Mesendoderm (in vitro differentiated cells): ENCODE measurements at regions not wholly inside any gene's neighbourhood (a gene's known extent, or its start where the extent isn't known, plus 50 kb on each side); places are given as distances from the start of the nearest gene placed in this dataset.

ENCODE experiments used
- DNase-seq: peaks from one replicate; pipeline ENCODE4 v3.0.0; 2013
- H2AK5ac ChIP-seq: 2 replicates; pipeline ENCODE4 v1.6.1; 2013; ENCODE audit warnings: low read length, inconsistent platforms
- H2BK120ac ChIP-seq: 2 replicates; pipeline ENCODE4 v1.6.1; 2013; ENCODE audit warnings: low read depth, mild to moderate bottlenecking, low read length, moderate library complexity, mixed read lengths
- H2BK15ac ChIP-seq: replicated peaks from 2 replicates; pipeline ENCODE4 v1.6.1; 2013; ENCODE audit warnings: low read depth, mild to moderate bottlenecking, moderate library complexity
- H2BK5ac ChIP-seq: 2 replicates; pipeline ENCODE4 v1.6.1; 2013; ENCODE audit warnings: low read length, inconsistent platforms
- H3K18ac ChIP-seq: 2 replicates; pipeline ENCODE4 v1.6.1; 2013; ENCODE audit warnings: mild to moderate bottlenecking, low read length, mixed read lengths
- H3K23ac ChIP-seq: one replicate; pipeline ENCODE4 v1.6.1; 2013; ENCODE audit warnings: low read length
- H3K27ac ChIP-seq: 2 replicates; pipeline ENCODE4 v1.5.1; 2013; ENCODE audit warnings: low read depth, mild to moderate bottlenecking, inconsistent platforms, low read length, moderate library complexity
- H3K27me3 ChIP-seq: 2 replicates; pipeline ENCODE4 v1.6.1; 2013; ENCODE audit warnings: low read length, control low read depth, mild to moderate bottlenecking, inconsistent platforms; ENCODE audit not compliant: insufficient read depth, poor library complexity
- H3K36me3 ChIP-seq: 2 replicates; pipeline ENCODE4 v1.6.1; 2013; ENCODE audit warnings: low read length, inconsistent platforms; ENCODE audit not compliant: control insufficient read depth, insufficient read depth
- H3K4ac ChIP-seq: one replicate; pipeline ENCODE4 v1.6.1; 2013; ENCODE audit warnings: low read depth, mild to moderate bottlenecking, low read length, moderate library complexity
- H3K4me1 ChIP-seq: 2 replicates; pipeline ENCODE4 v1.6.1; 2013; ENCODE audit warnings: low read depth, low read length, inconsistent platforms; ENCODE audit not compliant: control insufficient read depth
- H3K4me2 ChIP-seq: 2 replicates; pipeline ENCODE4 v1.6.1; 2013; ENCODE audit warnings: low read length
- H3K4me3 ChIP-seq: 2 replicates; pipeline ENCODE4 v1.5.1; 2013; ENCODE audit warnings: mild to moderate bottlenecking, low read length
- H3K56ac ChIP-seq: one replicate; pipeline ENCODE4 v1.6.1; 2013; ENCODE audit warnings: low read length
- H3K79me1 ChIP-seq: 2 replicates; pipeline ENCODE4 v1.6.1; 2013; ENCODE audit warnings: low read length, inconsistent platforms
- H3K79me2 ChIP-seq: 2 replicates; pipeline ENCODE4 v1.6.1; 2013; ENCODE audit warnings: mild to moderate bottlenecking, low read length; ENCODE audit not compliant: control insufficient read depth, insufficient read depth
- H3K9ac ChIP-seq: 2 replicates; pipeline ENCODE4 v1.6.1; 2013; ENCODE audit warnings: low read length, inconsistent platforms
- H4K5ac ChIP-seq: one replicate; pipeline ENCODE4 v1.6.1; 2013; ENCODE audit warnings: low read length
- H4K8ac ChIP-seq: one replicate; pipeline ENCODE4 v1.6.1; 2013; ENCODE audit warnings: low read depth, mild to moderate bottlenecking, control low read depth, low read length, moderate library complexity
- WGBS: extraction: QIAGEN DNeasy Blood & Tissue Kit; methylation state at CpG from one replicate; pipeline ENCODE4 v1.1.7; 2013; ENCODE audit warnings: low lambda C conversion rate, missing lambda C conversion rate; ENCODE audit not compliant: insufficient coverage; ENCODE audit errors: extremely low coverage; 5-methylcytosine and 5-hydroxymethylcytosine counted together

DNA sequence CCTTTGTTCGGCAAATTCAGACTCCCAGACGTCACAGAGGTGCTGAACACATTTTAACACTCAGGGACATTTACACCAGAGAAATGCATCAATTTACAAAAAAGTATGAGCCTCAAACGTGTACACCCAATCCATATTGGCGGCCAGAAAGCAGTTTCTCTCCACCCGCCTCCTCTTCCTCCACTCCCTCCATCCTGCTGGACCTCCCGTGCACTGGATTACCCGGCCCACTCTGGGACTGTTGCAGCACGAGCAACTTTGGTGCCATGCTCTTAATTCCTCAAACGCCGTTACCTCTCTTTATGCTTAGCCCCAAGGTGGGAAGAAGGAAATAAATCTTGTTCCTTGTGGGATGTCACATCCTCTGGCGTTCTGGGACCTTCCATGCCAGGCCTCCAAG is 243.4 kb downstream of the ZNF516 start:
- Histone ChIP-seq H4K5ac (no peak overlapping the region), H2BK120ac (no peak overlapping the region), H2BK5ac (no peak overlapping the region), H3K18ac (no peak overlapping the region), H3K23ac (no peak overlapping the region), H3K4me2 (no peak overlapping the region), H2AK5ac (no peak overlapping the region), H4K8ac (no peak overlapping the region), H3K79me1 (no peaks in the 10 kb centered on the region), H2BK15ac (no peak overlapping the region), H3K4ac (no peak overlapping the region), H3K36me3 (no peaks in the 10 kb centered on the region), H3K79me2 (no peaks in the 10 kb centered on the region), H3K9ac (no peak overlapping the region), H3K27ac (no peak overlapping the region), H3K4me1 (no peaks in the 10 kb centered on the region), H3K4me3 (no peak overlapping the region), H3K27me3 (no peaks in the 10 kb centered on the region), H3K56ac (no peak overlapping the region)
- DNase-seq, result no peak
- no CpG with 5 or more reads among the region's 11 CpGs for WGBS

DNA sequence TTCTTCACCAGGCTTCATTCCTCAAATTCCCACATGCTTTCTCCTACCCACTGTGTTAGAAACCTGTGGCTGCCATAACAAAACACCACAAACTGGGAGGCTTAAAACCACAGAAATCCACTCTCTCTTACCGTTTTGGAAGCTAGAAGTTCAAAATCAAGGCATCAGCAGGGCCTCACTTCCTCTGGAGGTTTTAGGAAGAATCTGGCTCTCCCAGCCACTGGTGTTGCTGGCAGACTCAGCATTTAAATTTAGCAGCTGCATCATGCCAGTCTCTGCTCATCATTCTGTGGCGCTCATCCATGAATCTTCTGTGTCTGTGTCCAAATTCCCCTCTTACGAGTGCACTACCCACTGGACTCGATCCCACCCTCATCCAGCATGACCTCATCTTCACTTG is 248.5 kb downstream of the ZNF516 start:
- Histone ChIP-seq H3K4me1 (no peaks in the 10 kb centered on the region), H4K5ac (no peak overlapping the region), H2BK120ac (no peak overlapping the region), H3K79me2 (no peaks in the 10 kb centered on the region), H3K9ac (no peak overlapping the region), H3K4ac (no peak overlapping the region), H4K8ac (no peak overlapping the region), H2AK5ac (no peak overlapping the region), H3K36me3 (no peaks in the 10 kb centered on the region), H2BK5ac (no peak overlapping the region), H3K18ac (no peak overlapping the region), H3K4me2 (no peak overlapping the region), H3K56ac (no peak overlapping the region), H3K23ac (no peak overlapping the region), H3K27me3 (no peaks in the 10 kb centered on the region), H3K4me3 (no peak overlapping the region), H3K27ac (no peak overlapping the region), H3K79me1 (no peaks in the 10 kb centered on the region), H2BK15ac (no peak overlapping the region)
- DNase-seq, result no peak
- no CpG with 5 or more reads among the region's 4 CpGs for WGBS

DNA sequence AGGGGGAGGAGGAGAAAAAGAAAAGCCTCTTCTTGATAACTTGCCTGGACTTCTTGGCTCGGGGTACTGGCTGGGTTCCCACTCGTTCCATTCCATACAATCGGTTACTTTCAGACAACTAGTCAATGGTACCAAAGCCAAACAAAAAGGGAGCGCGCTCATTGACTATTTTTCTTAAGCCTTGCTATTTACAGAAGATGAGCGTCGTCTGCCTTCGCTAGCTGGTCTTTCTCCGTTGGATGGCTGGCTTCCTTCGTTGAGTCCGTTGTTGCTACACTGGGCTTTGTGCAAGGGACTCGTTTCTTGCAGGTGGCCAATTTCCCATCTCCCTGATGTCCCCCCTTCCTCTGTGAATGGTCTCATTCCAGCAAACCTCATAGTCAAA is 260.4 kb downstream of the ZNF516 start:
- Histone ChIP-seq H3K4me2 (no peak overlapping the region), H4K5ac (no peak overlapping the region), H3K4me3 (no peak overlapping the region)

DNA sequence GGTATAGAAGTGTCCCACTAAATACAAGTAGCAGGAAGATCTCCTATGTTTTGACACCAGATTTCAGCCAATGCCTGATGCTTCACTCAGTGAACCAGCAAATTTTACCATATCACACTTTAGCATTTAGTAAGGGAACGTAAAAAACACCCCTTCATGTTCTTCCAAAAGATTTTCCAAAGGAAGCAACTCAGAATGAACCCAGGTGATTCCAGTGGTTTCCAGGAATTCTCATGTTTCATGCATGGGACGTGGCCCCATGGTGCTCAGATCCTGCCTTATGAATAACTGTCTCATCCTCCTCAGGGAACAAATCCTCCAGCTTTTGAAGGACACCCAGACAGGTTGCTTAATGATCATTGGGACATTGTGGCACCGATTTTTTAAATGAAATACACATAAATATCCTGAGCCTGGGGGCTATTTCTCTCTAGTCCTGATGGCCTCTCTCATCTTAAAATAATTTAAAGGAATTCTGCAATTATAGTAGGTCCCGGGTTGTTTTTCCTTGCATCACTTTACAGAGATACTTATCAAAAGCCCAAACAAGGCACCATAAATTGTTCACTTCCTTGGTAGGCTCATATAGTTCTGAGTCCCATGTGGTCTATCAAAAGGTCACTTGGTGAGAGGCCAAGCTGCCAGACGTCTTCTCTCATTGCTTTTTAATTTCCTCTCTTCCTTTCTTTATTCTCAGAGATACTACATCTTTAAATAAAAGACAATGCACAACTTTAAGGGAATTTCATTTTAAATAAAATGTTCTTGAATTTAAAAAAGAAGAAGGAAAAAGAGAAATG is 261.0 kb downstream of the ZNF516 start:
- Histone ChIP-seq H3K18ac (no peak overlapping the region), H3K23ac (no peak overlapping the region), H3K79me1 (no peaks in the 10 kb centered on the region), H2AK5ac (no peak overlapping the region), H3K27me3 (no peaks in the 10 kb centered on the region), H3K79me2 (no peaks in the 10 kb centered on the region), H3K56ac (no peak overlapping the region), H3K4me3 (no peak overlapping the region), H3K4me2 (no peak overlapping the region), H2BK5ac (no peak overlapping the region), H3K36me3 (no peaks in the 10 kb centered on the region), H4K5ac (no peak overlapping the region), H3K4ac (no peak overlapping the region), H3K27ac (no peak overlapping the region), H2BK15ac (no peak overlapping the region), H3K4me1 (no peaks in the 10 kb centered on the region), H2BK120ac (no peak overlapping the region), H3K9ac (no peak overlapping the region), H4K8ac (no peak overlapping the region)
- DNase-seq, result no peak
- WGBS, result no CpG with 5 or more reads among the region's 5 CpGs

More for the DNA sequence above, 260.4 kb downstream of the ZNF516 start:
- H3K56ac ChIP-seq, result no peak overlapping the region
- WGBS, result no CpG with 5 or more reads among the region's 12 CpGs
- no peak overlapping the region for H3K23ac ChIP-seq
- no peak overlapping the region for H3K18ac ChIP-seq
- H2BK15ac ChIP-seq, result no peak overlapping the region
- H3K79me2 ChIP-seq, result no peaks in the 10 kb centered on the region
- no peak overlapping the region for H2BK120ac ChIP-seq
- no peak overlapping the region for H2BK5ac ChIP-seq
- no peak overlapping the region for H3K27ac ChIP-seq
- H3K27me3 ChIP-seq, result no peaks in the 10 kb centered on the region
- no peak overlapping the region for H3K9ac ChIP-seq
- DNase-seq, result no peak
- no peaks in the 10 kb centered on the region for H3K4me1 ChIP-seq
- H4K8ac ChIP-seq, result no peak overlapping the region
- no peak overlapping the region for H3K4ac ChIP-seq
- no peak overlapping the region for H2AK5ac ChIP-seq
- H3K36me3 ChIP-seq, result no peaks in the 10 kb centered on the region
- H3K79me1 ChIP-seq, result no peaks in the 10 kb centered on the region

DNA sequence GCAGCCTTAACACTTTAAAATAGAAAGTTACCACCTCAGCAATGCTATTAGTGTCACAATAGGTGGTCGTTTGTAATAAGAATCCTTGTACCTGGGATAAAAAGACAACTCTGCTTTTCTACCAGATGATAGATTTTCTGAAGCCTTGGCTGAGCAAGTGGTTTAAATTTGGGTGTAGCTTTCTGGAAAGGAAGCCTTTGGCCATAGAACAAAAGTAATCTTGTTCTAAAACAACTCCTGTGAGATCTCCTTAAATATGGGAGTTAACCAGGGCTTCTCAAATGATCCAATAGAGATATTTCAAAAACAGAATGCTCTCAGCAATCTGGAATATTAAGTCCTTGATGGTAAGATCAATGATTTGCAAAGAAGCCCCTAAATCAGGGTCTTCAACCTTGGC is 261.6 kb downstream of the ZNF516 start:
- H3K27ac ChIP-seq, result no peak overlapping the region
- no peak overlapping the region for H4K5ac ChIP-seq
- no peak overlapping the region for H3K4me2 ChIP-seq
- no CpG with 5 or more reads among the region's 1 CpG for WGBS
- no peak overlapping the region for H4K8ac ChIP-seq
- no peak overlapping the region for H2BK120ac ChIP-seq
- no peak overlapping the region for H3K56ac ChIP-seq
- H3K4me3 ChIP-seq, result no peak overlapping the region
- no peaks in the 10 kb centered on the region for H3K79me2 ChIP-seq
- H3K4ac ChIP-seq, result no peak overlapping the region
- H2AK5ac ChIP-seq, result no peak overlapping the region
- no peaks in the 10 kb centered on the region for H3K79me1 ChIP-seq
- no peaks in the 10 kb centered on the region for H3K36me3 ChIP-seq
- H2BK15ac ChIP-seq, result no peak overlapping the region
- H3K4me1 ChIP-seq, result no peaks in the 10 kb centered on the region
- no peak overlapping the region for H2BK5ac ChIP-seq
- no peaks in the 10 kb centered on the region for H3K27me3 ChIP-seq
- H3K9ac ChIP-seq, result no peak overlapping the region
- DNase-seq, result no peak
- no peak overlapping the region for H3K23ac ChIP-seq
- H3K18ac ChIP-seq, result no peak overlapping the region

DNA sequence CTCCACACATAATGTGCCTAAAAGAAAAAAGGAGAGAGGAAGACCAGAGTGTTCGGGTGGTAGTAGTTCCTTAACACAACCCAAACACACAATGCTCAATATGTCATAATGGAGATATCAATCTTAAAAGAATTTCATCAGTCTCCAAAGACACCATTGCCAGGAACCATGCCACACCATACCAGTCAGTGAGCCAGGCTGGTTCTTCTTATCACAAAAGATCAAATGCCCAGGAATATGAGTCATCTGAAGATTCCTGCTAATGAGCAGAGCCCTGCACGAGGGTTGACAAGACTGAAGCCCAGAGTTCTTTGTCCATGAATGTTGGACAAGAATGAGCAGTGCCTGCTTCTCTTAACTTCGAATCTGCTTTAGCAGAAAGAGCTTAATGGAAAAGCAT is 262.3 kb downstream of the ZNF516 start:
- H2BK5ac ChIP-seq, result no peak overlapping the region
- no peak overlapping the region for H3K56ac ChIP-seq
- H3K79me2 ChIP-seq, result no peaks in the 10 kb centered on the region
- no peak overlapping the region for H3K9ac ChIP-seq
- H3K27ac ChIP-seq, result no peak overlapping the region
- DNase-seq, result peak; percentile 26
- no peak overlapping the region for H4K5ac ChIP-seq
- no peaks in the 10 kb centered on the region for H3K4me1 ChIP-seq
- H3K23ac ChIP-seq, result no peak overlapping the region
- H3K18ac ChIP-seq, result no peak overlapping the region
- H4K8ac ChIP-seq, result no peak overlapping the region
- H3K4ac ChIP-seq, result no peak overlapping the region
- no peak overlapping the region for H2BK120ac ChIP-seq
- WGBS, result no CpG with 5 or more reads among the region's 3 CpGs
- H3K4me3 ChIP-seq, result no peak overlapping the region
- no peak overlapping the region for H2BK15ac ChIP-seq
- H2AK5ac ChIP-seq, result no peak overlapping the region
- H3K4me2 ChIP-seq, result no peak overlapping the region
- H3K79me1 ChIP-seq, result no peaks in the 10 kb centered on the region
- no peaks in the 10 kb centered on the region for H3K36me3 ChIP-seq
- H3K27me3 ChIP-seq, result no peaks in the 10 kb centered on the region
